GM18951 (cell line): ENCODE measurements at regions not wholly inside any gene's neighbourhood (a gene's known extent, or its start where the extent isn't known, plus 50 kb on each side); places are given as distances from the start of the nearest gene placed in this dataset.

Experiments
- POLR2A ChIP-seq: IDR thresholded peaks from 4 replicates; pipeline ENCODE4 v1.6.1; 2011; ENCODE audit warnings: mild to moderate bottlenecking; ENCODE audit not compliant: insufficient read length, insufficient read depth; ENCODE audit errors: extremely low read depth
- in situ Hi-C: fragments of 300-500 bp; cut with MboI; formaldehyde crosslinking; loops from one replicate; pipeline ENCODE4 v1.12.0; 2022; ENCODE audit warnings: low sequenced_read_pairs, mixed read lengths, inconsistent platforms; ENCODE audit not compliant: unreplicated experiment

- in situ Hi-C loops: no loop called here
- no peak for TF ChIP-seq POLR2A
These were observed 251.0 kb downstream of the RHOU start for GRCh38 chr1:228986093-228986904.

GRCh38 chr1:228987286-228987685 is 252.0 kb downstream of the RHOU start:
- in situ Hi-C loops: no loop called here
- no peak for TF ChIP-seq POLR2A

- TF ChIP-seq POLR2A: no peak
These were observed 252.6 kb downstream of the RHOU start for GRCh38 chr1:228987736-228988506.

GRCh38 chr1:228988664-228989063 is 253.4 kb downstream of the RHOU start:
- TF ChIP-seq POLR2A: no peak
- in situ Hi-C loops: no loop called here

More at GRCh38 chr1:228987736-228988506, 252.6 kb downstream of the RHOU start:
- in situ Hi-C loops: no loop called here

- TF ChIP-seq POLR2A: no peak
- in situ Hi-C loops: no loop called here
These were observed 253.9 kb downstream of the RHOU start for GRCh38 chr1:228989176-228989575.

- in situ Hi-C loops: no loop called here
- TF ChIP-seq POLR2A: no peak
These were observed 254.4 kb downstream of the RHOU start for GRCh38 chr1:228989676-228989991.

GRCh38 chr1:228989992-228990827 is 254.9 kb downstream of the RHOU start:
- TF ChIP-seq POLR2A: no peak
- in situ Hi-C loops: no loop called here

GRCh38 chr1:228990906-228991569 is 255.8 kb downstream of the RHOU start:
- in situ Hi-C loops: no loop called here
- TF ChIP-seq POLR2A: no peak

GRCh38 chr1:228992044-228992443 is 256.8 kb downstream of the RHOU start:
- in situ Hi-C loops: no loop called here
- no peak for TF ChIP-seq POLR2A

- in situ Hi-C loops: no loop called here
- no peak for TF ChIP-seq POLR2A
These were observed 257.7 kb downstream of the RHOU start for GRCh38 chr1:228992907-228993535.

GRCh38 chr1:228994676-228995594 is 259.7 kb downstream of the RHOU start:
- in situ Hi-C loops: no loop called here

More at GRCh38 chr1:228994676-228995594, 259.7 kb downstream of the RHOU start:
- TF ChIP-seq POLR2A: no peak
